Astrocyte of the spinal cord (primary cell): ENCODE measurements at regions not wholly inside any gene's neighbourhood (a gene's known extent, or its start where the extent isn't known, plus 50 kb on each side); places are given as distances from the start of the nearest gene placed in this dataset.

Experiments used
- DNase-seq: peaks from one replicate; pipeline ENCODE4 v3.0.0; 2011; ENCODE audit warnings: low read depth, low spot score
- H3K4me3 ChIP-seq: 2 replicates; pipeline ENCODE4 v1.5.1; 2011; ENCODE audit warnings: low read depth, mild to moderate bottlenecking, low read length, moderate library complexity
- in situ Hi-C: cut with HindIII; loops from 2 replicates; pipeline ENCODE4 v1.10.0; 2017; ENCODE audit warnings: low sequenced_read_pairs
- TF ChIP-seq, protein P1 (sequence below): IDR thresholded peaks from 2 replicates; pipeline ENCODE4 v1.5.1; 2012; ENCODE audit warnings: low read depth, mild to moderate bottlenecking, low read length, inconsistent platforms

DNA sequence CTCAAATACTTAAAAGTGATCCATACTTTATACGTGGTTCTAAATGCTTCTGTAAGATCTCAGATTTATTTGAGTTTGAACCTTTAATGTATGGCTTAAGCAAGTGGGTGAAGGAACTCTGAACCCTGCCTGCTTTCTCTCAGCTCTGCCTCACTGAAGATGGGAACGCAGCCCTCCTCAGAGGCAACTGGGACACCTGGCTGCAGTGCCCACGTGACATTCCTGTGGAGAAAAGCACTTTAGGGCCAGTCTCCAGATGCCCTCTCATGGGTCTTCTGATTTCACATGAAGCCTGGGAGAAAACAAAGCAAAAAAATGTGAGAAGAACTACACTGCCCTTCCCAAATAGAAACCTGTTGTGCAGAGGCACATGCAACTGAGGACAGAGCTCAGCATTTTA is 242.6 kb upstream of the ANKRD30A start:
- no peak overlapping the region for H3K4me3 ChIP-seq
- TF ChIP-seq, protein P1, sequence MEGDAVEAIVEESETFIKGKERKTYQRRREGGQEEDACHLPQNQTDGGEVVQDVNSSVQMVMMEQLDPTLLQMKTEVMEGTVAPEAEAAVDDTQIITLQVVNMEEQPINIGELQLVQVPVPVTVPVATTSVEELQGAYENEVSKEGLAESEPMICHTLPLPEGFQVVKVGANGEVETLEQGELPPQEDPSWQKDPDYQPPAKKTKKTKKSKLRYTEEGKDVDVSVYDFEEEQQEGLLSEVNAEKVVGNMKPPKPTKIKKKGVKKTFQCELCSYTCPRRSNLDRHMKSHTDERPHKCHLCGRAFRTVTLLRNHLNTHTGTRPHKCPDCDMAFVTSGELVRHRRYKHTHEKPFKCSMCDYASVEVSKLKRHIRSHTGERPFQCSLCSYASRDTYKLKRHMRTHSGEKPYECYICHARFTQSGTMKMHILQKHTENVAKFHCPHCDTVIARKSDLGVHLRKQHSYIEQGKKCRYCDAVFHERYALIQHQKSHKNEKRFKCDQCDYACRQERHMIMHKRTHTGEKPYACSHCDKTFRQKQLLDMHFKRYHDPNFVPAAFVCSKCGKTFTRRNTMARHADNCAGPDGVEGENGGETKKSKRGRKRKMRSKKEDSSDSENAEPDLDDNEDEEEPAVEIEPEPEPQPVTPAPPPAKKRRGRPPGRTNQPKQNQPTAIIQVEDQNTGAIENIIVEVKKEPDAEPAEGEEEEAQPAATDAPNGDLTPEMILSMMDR: no peak
- no peak for DNase-seq
- in situ Hi-C loops: no loop called here

DNA sequence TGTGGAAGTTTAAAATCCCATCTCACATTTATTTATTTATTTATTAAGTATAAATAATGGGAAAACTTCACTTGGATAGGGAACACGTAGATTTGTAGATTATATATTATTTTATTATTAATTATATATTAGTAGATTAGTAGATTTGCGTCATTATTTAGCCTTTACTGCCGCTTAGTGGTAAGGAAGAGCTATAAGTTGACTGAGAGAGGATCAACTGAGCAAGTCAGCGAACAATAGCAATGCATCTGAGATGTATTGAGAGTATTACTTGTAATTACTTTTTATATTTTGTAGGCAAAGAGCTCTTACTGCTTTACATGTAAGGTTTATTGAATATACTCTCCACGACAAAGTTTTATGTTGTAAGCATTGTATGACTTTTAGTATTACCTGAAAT is 244.5 kb upstream of the ANKRD30A start:
- DNase-seq: peak; percentile 29
- in situ Hi-C loops: no loop called here
- TF ChIP-seq, protein P1: peak; percentile 63
- no peak overlapping the region for H3K4me3 ChIP-seq

DNA sequence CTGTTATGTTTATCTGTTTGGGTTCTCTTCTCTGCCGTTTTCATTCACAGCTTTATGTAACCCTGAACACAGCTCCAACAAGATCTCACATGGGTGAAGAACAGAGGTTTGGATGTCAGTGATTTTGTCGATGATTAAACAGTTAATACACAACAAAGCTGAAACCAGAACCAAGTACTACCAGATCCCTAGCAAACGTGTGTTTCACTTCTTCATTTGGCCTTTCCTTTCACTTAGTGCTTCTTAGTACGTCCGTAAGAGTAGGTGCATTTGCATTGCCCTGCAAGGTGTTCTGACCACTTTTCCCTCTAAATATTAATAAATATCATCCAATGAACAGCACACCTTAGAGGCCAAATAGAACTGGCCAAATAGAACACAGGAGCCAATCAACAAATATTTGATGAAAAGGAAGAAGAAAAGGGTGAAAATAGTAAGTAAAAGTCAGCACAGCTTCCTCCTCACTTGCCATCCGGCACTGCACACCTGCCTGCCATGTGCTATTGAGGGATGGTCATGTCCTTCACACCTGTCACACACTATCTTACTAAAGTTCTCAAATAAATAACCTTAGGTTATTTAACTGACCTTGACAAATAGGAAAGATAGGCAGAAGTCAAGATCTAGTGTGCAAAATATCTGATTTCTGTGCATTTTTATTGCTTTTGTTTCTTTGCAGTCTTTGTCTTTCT is 252.6 kb upstream of the ANKRD30A start:
- in situ Hi-C loops: no loop called here
- H3K4me3 ChIP-seq: no peak overlapping the region
- no peak for DNase-seq
- TF ChIP-seq, protein P1: no peak

DNA sequence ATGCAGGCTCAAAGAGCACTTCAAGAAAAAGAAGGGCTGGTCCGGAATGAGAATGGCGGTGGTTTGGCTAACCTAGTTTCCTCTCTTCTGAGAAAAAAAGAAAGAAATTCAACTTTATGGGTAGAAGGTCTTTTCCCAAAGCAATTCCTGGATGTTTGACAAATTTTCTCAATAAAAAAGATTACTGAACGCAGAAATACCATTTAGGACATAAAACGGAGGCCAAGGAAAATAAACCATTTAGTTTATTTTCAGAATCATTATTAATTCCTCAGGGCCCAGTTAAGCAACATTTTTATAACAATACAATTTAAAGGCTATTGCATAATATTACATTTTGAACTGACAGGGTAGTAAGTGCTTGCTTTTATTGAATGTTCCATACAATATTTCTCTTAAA is 284.6 kb upstream of the ANKRD30A start:
- DNase-seq: no peak
- TF ChIP-seq, protein P1: no peak
- in situ Hi-C loops: no loop called here

DNA sequence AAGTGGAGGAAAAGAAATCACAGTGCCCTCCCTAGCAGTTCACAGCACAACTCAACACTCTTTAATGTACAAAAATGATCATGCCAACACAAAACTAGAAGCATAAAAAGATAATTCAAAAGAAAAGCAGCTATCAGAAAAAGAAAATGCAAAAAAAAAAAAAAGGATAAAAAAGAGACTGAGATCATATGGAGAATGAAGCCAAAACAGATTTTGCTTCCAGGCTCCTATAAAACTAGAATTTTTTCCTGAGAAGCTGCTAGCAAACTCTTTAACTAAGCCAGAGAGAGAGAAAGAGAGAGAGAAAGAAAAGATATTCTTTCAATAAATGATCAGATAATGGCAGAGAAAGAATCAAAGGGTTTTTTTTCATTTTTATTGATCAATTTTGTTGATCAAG is 288.0 kb upstream of the ANKRD30A start:
- TF ChIP-seq, protein P1: no peak
- in situ Hi-C loops: no loop called here
- no peak overlapping the region for H3K4me3 ChIP-seq
- no peak for DNase-seq

More for the DNA sequence above, 284.6 kb upstream of the ANKRD30A start:
- H3K4me3 ChIP-seq: no peak overlapping the region

DNA sequence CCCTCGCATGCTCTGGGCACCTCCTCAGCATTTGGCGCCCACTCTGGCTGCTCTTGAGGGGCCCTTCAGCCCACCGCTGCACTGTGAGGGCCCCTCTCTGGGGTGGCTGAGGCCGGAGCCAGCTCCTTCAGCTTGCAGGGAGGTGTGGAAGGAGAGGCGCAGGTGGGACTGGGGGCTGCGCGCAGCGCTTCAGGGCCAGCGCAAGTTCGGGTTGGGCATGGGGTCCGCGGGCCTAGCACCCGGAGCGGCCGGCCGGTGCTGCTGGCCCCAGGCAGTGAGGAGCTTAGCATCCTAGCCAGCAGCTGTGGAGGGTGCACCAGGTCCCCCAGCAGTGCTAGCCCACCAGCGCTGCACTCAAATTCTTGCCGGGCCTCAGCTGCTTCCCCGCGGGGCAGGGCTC is 305.6 kb upstream of the ANKRD30A start:
- H3K4me3 ChIP-seq: no peak overlapping the region
- TF ChIP-seq, protein P1: no peak
- in situ Hi-C loops: no loop called here
- DNase-seq: no peak
